ENCODE measurements at regions not wholly inside any gene's neighbourhood (a gene's known extent, or its start where the extent isn't known, plus 50 kb on each side); places are given as distances from the start of the nearest gene placed in this dataset.

GRCh38 chr20:62569615-62570014 is 72.7 kb upstream of the SLCO4A1 start:
- TF ChIP-seq POLR2A (IDR thresholded peaks at IDR 0.05): no peak
- TF ChIP-seq, protein P1, sequence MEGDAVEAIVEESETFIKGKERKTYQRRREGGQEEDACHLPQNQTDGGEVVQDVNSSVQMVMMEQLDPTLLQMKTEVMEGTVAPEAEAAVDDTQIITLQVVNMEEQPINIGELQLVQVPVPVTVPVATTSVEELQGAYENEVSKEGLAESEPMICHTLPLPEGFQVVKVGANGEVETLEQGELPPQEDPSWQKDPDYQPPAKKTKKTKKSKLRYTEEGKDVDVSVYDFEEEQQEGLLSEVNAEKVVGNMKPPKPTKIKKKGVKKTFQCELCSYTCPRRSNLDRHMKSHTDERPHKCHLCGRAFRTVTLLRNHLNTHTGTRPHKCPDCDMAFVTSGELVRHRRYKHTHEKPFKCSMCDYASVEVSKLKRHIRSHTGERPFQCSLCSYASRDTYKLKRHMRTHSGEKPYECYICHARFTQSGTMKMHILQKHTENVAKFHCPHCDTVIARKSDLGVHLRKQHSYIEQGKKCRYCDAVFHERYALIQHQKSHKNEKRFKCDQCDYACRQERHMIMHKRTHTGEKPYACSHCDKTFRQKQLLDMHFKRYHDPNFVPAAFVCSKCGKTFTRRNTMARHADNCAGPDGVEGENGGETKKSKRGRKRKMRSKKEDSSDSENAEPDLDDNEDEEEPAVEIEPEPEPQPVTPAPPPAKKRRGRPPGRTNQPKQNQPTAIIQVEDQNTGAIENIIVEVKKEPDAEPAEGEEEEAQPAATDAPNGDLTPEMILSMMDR (IDR thresholded peaks at IDR 0.05): no peak
